Common myeloid progenitor, CD34-positive (primary cell): ENCODE measurements at regions not wholly inside any gene's neighbourhood (a gene's known extent, or its start where the extent isn't known, plus 50 kb on each side); places are given as distances from the start of the nearest gene placed in this dataset.

ENCODE experiments used
- CTCF ChIA-PET: fragments of 350-600 bp; sonication (Branson Sonifier 250); formaldehyde crosslinking; loops from one replicate; lab custom pipeline; 2021; ENCODE audit warnings: antibody characterized with exemption; lab: Charles Lee
- POLR2A ChIA-PET: fragments of 350-600 bp; sonication (Branson Sonifier 250); formaldehyde crosslinking; loops from one replicate; lab custom pipeline; 2021; ENCODE audit warnings: antibody characterized with exemption; lab: Charles Lee
- DNase-seq, 3 donors: peaks; one replicate each; pipeline versions ENCODE4 v3.0.0 to v3.0.0-alpha.2; 2013
- H3K27ac ChIP-seq, 2 experiments: 1 replicate in 1 of 2; 2 replicates in 1 of 2; pipeline ENCODE4 v1.7.0; 2013; ENCODE audit warnings: inconsistent platforms in 2 of 2, low read length in 2 of 2, mild to moderate bottlenecking in 2 of 2, low read depth in 1 of 2, moderate library complexity in 1 of 2; ENCODE audit not compliant: severe bottlenecking in 2 of 2, insufficient read depth in 1 of 2, poor library complexity in 1 of 2
- H3K27me3 ChIP-seq, 5 experiments: replicated peaks in 2 of 5; 1 replicate in 3 of 5; 2 replicates in 2 of 5; pipeline versions ENCODE4 v1.6.1 to v1.7.0; 2013; ENCODE audit warnings: low read length in 4 of 5, mild to moderate bottlenecking in 2 of 5, moderate library complexity in 2 of 5, inconsistent platforms in 1 of 5; ENCODE audit not compliant: insufficient read depth in 5 of 5, control insufficient read depth in 4 of 5
- H3K36me3 ChIP-seq, 4 experiments: 1 replicate in 2 of 4; 2 replicates in 2 of 4; pipeline versions ENCODE4 v1.6.1 to v1.7.0; 2013; ENCODE audit warnings: low read length in 3 of 4, control low read depth in 1 of 4, mild to moderate bottlenecking in 1 of 4; ENCODE audit not compliant: control insufficient read depth in 4 of 4, insufficient read depth in 4 of 4
- H3K4me1 ChIP-seq, 4 experiments: 1 replicate in 3 of 4; 2 replicates in 1 of 4; pipeline versions ENCODE4 v1.6.1 to v1.7.1; 2013; ENCODE audit warnings: low read length in 3 of 4, mild to moderate bottlenecking in 3 of 4, control low read depth in 1 of 4, inconsistent platforms in 1 of 4, moderate library complexity in 1 of 4; ENCODE audit not compliant: control insufficient read depth in 4 of 4, insufficient read depth in 4 of 4; ENCODE audit errors: control extremely low read depth in 1 of 4
- H3K4me3 ChIP-seq, 7 experiments: 1 replicate in 4 of 7; 2 replicates in 3 of 7; pipeline versions ENCODE4 v1.5.1 to v1.7.0; 2013; ENCODE audit warnings: mild to moderate bottlenecking in 7 of 7, low read length in 6 of 7, moderate library complexity in 6 of 7, inconsistent platforms in 2 of 7, low read depth in 2 of 7, control low read depth in 1 of 7; ENCODE audit not compliant: insufficient read depth in 4 of 7, control insufficient read depth in 1 of 7; ENCODE audit errors: extremely low read depth in 1 of 7
- H3K9me3 ChIP-seq, 5 experiments: 1 replicate in 4 of 5; 2 replicates in 1 of 5; pipeline versions ENCODE4 v1.6.1 to v1.7.1; 2013; ENCODE audit warnings: low read length in 4 of 5, mild to moderate bottlenecking in 2 of 5, inconsistent platforms in 1 of 5, low read depth in 1 of 5, moderate library complexity in 1 of 5; ENCODE audit not compliant: control insufficient read depth in 4 of 5, insufficient read depth in 2 of 5; ENCODE audit errors: control extremely low read depth in 1 of 5
- WGBS: methylation state at CpG from one replicate; pipeline ENCODE4 v1.1.5; 2013; ENCODE audit not compliant: insufficient coverage; 5-methylcytosine and 5-hydroxymethylcytosine counted together

- DNase-seq, result no peak
- ChIA-PET POLR2A (no interaction called here), CTCF (no interaction called here)
- Histone ChIP-seq H3K9me3 (peaks cover 0 to 3% (median 0%) of the 10 kb centered on the region in 5 experiments), H3K27ac (no peak overlapping the region), H3K4me3 (no peak overlapping the region), H3K4me1 (peaks cover 0 to 7% (median 0%) of the 10 kb centered on the region in 4 experiments), H3K36me3 (no peaks in the 10 kb centered on the region), H3K27me3 (peaks cover 27 to 100% (median 73%) of the 10 kb centered on the region in 5 experiments)
- 8% methylated on average over 5 of the region's 9 CpGs for WGBS
Measured at GRCh38 chr15:96413657-96414056, 83.2 kb downstream of the NR2F2 start.

GRCh38 chr15:96414875-96415274 lies 84.4 kb downstream of the NR2F2 start:
- no peaks in the 10 kb centered on the region for H3K36me3 ChIP-seq
- 11% methylated on average over 6 of the region's 8 CpGs for WGBS
- ChIA-PET POLR2A (no interaction called here), CTCF (no interaction called here)
- H3K27ac ChIP-seq, result no peak overlapping the region
- H3K9me3 ChIP-seq, result peaks cover 0 to 3% (median 0%) of the 10 kb centered on the region in 5 experiments
- H3K4me1 ChIP-seq, result peaks cover 0 to 2% (median 0%) of the 10 kb centered on the region in 4 experiments
- H3K4me3 ChIP-seq, result no peak overlapping the region
- peaks cover 30 to 100% (median 75%) of the 10 kb centered on the region in 5 experiments for H3K27me3 ChIP-seq
- no peak for DNase-seq

- no peak overlapping the region for H3K27ac ChIP-seq
- WGBS, result 4% methylated on average over 13 of the region's 21 CpGs
- peaks cover 23 to 100% (median 71%) of the 10 kb centered on the region in 5 experiments for H3K27me3 ChIP-seq
- ChIA-PET POLR2A (no interaction called here), CTCF (no interaction called here)
- DNase-seq, result no peak
- H3K36me3 ChIP-seq, result no peaks in the 10 kb centered on the region
- H3K4me3 ChIP-seq, result no peak overlapping the region
- peaks cover 0 to 3% (median 0%) of the 10 kb centered on the region in 5 experiments for H3K9me3 ChIP-seq
- peaks cover 0 to 2% (median 0%) of the 10 kb centered on the region in 4 experiments for H3K4me1 ChIP-seq
Measured at GRCh38 chr15:96415513-96416217, 85.2 kb downstream of the NR2F2 start.

- WGBS, result 3% methylated on average over 51 of the region's 58 CpGs
- POLR2A ChIA-PET, result no interaction called here
- CTCF ChIA-PET, result no interaction called here
- Histone ChIP-seq H3K9me3 (peaks cover 0 to 3% (median 0%) of the 10 kb centered on the region in 5 experiments), H3K4me3 (no peak overlapping the region), H3K36me3 (no peaks in the 10 kb centered on the region), H3K27me3 (peaks cover 19 to 100% (median 68%) of the 10 kb centered on the region in 5 experiments), H3K4me1 (peaks cover 0 to 2% (median 0%) of the 10 kb centered on the region in 4 experiments), H3K27ac (no peak overlapping the region)
- DNase-seq, result no peak
Measured at GRCh38 chr15:96416218-96416933, 85.9 kb downstream of the NR2F2 start.

GRCh38 chr15:96416934-96417759 lies 86.6 kb downstream of the NR2F2 start:
- POLR2A ChIA-PET, result no interaction called here
- Histone ChIP-seq H3K27ac (no peak overlapping the region), H3K36me3 (no peaks in the 10 kb centered on the region), H3K4me1 (peaks cover 0 to 2% (median 0%) of the 10 kb centered on the region in 4 experiments), H3K4me3 (no peak overlapping the region), H3K9me3 (peaks cover 0 to 3% (median 0%) of the 10 kb centered on the region in 5 experiments), H3K27me3 (peaks cover 19 to 100% (median 65%) of the 10 kb centered on the region in 5 experiments)
- DNase-seq, result no peak
- CTCF ChIA-PET, result no interaction called here
- 3% methylated on average over 44 of the region's 51 CpGs for WGBS

- Histone ChIP-seq H3K4me3 (no peak overlapping the region), H3K27me3 (peaks cover 19 to 98% (median 60%) of the 10 kb centered on the region in 5 experiments), H3K27ac (no peak overlapping the region), H3K9me3 (no peaks in the 10 kb centered on the region), H3K4me1 (peaks cover 0 to 2% (median 0%) of the 10 kb centered on the region in 4 experiments), H3K36me3 (no peaks in the 10 kb centered on the region)
- no peak for DNase-seq
- POLR2A ChIA-PET, result interaction anchor here (0.6 kb wide), 1 partner anchor 30 kb away, joined by 4 read pairs; no protein-coding TSS in a partner anchor
- CTCF ChIA-PET, result no interaction called here
- WGBS, result 5% methylated on average over 4 of the region's 14 CpGs
Measured at GRCh38 chr15:96417760-96418130, 87.2 kb downstream of the NR2F2 start.
